SK-N-SH treated with all-trans-retinoic acid at 6 μM for 48 hours (cell line): ENCODE measurements at regions not wholly inside any gene's neighbourhood (a gene's known extent, or its start where the extent isn't known, plus 50 kb on each side); places are given as distances from the start of the nearest gene placed in this dataset.

Experiments
- ARNTL ChIP-seq: fragments of 450-650 bp; formaldehyde crosslinking; IDR thresholded peaks from 2 replicates; pipeline ENCODE4 v1.5.0; 2020; ENCODE audit warnings: low read depth, mild to moderate bottlenecking, moderate library complexity, borderline replicate concordance
- ESRRG ChIP-seq: fragments of 250-450 bp; sonication (Bioruptor Pico); IDR thresholded peaks from 2 replicates; pipeline ENCODE4 v1.6.1; 2021; ENCODE audit warnings: mild to moderate bottlenecking
- ISL1 ChIP-seq: fragments of 250-450 bp; sonication (Bioruptor Pico); IDR thresholded peaks from 2 replicates; pipeline ENCODE4 v2.1.2; 2022; ENCODE audit warnings: mild to moderate bottlenecking, moderate library complexity
- OSR1 ChIP-seq: fragments of 250-450 bp; sonication (Bioruptor Pico); IDR thresholded peaks from 2 replicates; pipeline ENCODE4 v1.8.0; 2022; ENCODE audit warnings: moderate library complexity, mild to moderate bottlenecking, inconsistent platforms
- PATZ1 ChIP-seq: fragments of 250-450 bp; sonication (Bioruptor Pico); IDR thresholded peaks from 2 replicates; pipeline ENCODE4 v1.8.0; 2020; ENCODE audit warnings: mild to moderate bottlenecking, moderate library complexity, borderline replicate concordance
- PPARA ChIP-seq: fragments of 250-450 bp; sonication (Bioruptor Pico); IDR thresholded peaks from 2 replicates; pipeline ENCODE4 v1.5.0; 2020; ENCODE audit warnings: mild to moderate bottlenecking, borderline replicate concordance
- TSHZ2 ChIP-seq: fragments of 250-450 bp; sonication (Bioruptor Pico); IDR thresholded peaks from 2 replicates; pipeline ENCODE4 v1.5.0; 2020; ENCODE audit warnings: mild to moderate bottlenecking, moderate library complexity
- ZC3H10 ChIP-seq: fragments of 250-450 bp; sonication (Bioruptor Pico); IDR thresholded peaks from 2 replicates; pipeline ENCODE4 v1.5.1; 2021; ENCODE audit warnings: mild to moderate bottlenecking, moderate library complexity
- ZFP30 ChIP-seq: fragments of 450-650 bp; formaldehyde crosslinking; IDR thresholded peaks from 2 replicates; pipeline ENCODE4 v1.5.0; 2022; ENCODE audit warnings: mild to moderate bottlenecking, moderate library complexity

DNA sequence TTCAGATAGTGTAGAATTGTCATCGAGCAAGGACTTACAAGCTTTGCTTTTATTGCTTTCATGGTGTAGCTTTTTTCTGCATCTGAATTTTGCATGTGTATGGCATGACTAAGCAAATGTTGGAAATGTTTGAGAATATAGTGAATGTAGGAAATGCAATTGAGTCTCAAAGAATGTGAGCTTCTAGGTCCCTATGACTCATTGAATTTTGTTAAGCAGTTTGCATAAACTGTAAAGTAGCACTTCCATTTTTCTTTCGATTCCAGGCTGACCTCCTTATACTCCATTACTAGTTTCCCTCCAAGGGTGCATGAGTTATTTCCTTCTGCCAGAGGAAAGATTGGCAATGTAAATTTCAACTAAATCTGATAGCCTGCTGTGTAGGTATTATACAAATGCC lies 619.2 kb downstream of the DIPK2A start:
- TF ChIP-seq ESRRG (CRISPR knock-in tag): no peak
- no peak for TF ChIP-seq PPARA (CRISPR knock-in tag)
- no peak for TF ChIP-seq PATZ1 (CRISPR knock-in tag)
- no peak for TF ChIP-seq ZFP30 (CRISPR knock-in tag)
- TF ChIP-seq TSHZ2 (CRISPR knock-in tag): no peak
- no peak for TF ChIP-seq ARNTL
- TF ChIP-seq OSR1: no peak
- no peak for TF ChIP-seq ISL1
- TF ChIP-seq ZC3H10 (CRISPR knock-in tag): no peak
